WERI-Rb-1 (cell line): ENCODE measurements at regions not wholly inside any gene's neighbourhood (a gene's known extent, or its start where the extent isn't known, plus 50 kb on each side); places are given as distances from the start of the nearest gene placed in this dataset.
"Not testable (repeated sequence)": the region's sequence is repeated elsewhere in the genome, so short reads cannot be mapped to it uniquely, and the experiment has no call there.

Experiments used
- DNase-seq: peaks from one replicate; pipeline ENCODE4 v3.0.0-alpha.2; 2020
- H3K27ac ChIP-seq: fragments of 250-450 bp; sonication (Bioruptor Pico); 2 replicates; pipeline ENCODE4 v1.5.1; 2020; ENCODE audit warnings: mild to moderate bottlenecking, moderate library complexity
- H3K27me3 ChIP-seq: fragments of 250-450 bp; sonication (Bioruptor Pico); 2 replicates; pipeline ENCODE4 v1.5.1; 2021; ENCODE audit warnings: mild to moderate bottlenecking, low read depth, moderate library complexity; ENCODE audit not compliant: insufficient read depth, severe bottlenecking
- H3K36me3 ChIP-seq: fragments of 250-450 bp; sonication (Bioruptor Pico); 2 replicates; pipeline ENCODE4 v1.5.1; 2020; ENCODE audit warnings: mild to moderate bottlenecking, moderate library complexity
- H3K4me3 ChIP-seq: 2 replicates; pipeline ENCODE4 v1.5.1; 2011; ENCODE audit warnings: low read depth, mild to moderate bottlenecking, control low read depth, low read length
- H3K9me3 ChIP-seq: fragments of 250-450 bp; sonication (Bioruptor Pico); 2 replicates; pipeline ENCODE4 v1.5.1; 2021; ENCODE audit warnings: mild to moderate bottlenecking, moderate library complexity; ENCODE audit not compliant: severe bottlenecking
- TF ChIP-seq, protein P1 (sequence below): IDR thresholded peaks from 2 replicates; pipeline ENCODE4 v1.5.1; 2011; ENCODE audit warnings: low read depth, mild to moderate bottlenecking, control low read depth, inconsistent platforms, low read length

DNA sequence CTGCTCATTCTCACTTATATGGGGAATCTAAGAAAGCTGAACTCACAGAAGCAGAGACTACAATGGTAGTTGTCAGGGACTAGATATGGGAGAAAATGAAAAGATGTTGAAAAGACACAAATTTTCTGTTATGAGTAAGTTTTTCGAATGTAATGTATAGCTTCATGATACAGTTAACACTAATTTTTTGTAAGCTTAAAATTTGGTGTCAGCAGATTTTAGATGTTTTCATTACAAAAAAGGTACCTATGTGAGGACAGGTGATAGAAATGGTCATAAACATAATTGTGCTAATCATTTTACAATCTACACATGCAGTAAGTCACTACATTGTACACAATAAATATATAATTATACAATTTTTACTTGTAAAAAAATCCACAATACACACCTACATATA, 286.6 kb downstream of the ZNF33B start:
- Histone ChIP-seq H3K27ac (no peak overlapping the region), H3K9me3 (no peaks in the 10 kb centered on the region), H3K27me3 (no peaks in the 10 kb centered on the region), H3K36me3 (no peaks in the 10 kb centered on the region), H3K4me3 (no peak overlapping the region)
- TF ChIP-seq, protein P1, sequence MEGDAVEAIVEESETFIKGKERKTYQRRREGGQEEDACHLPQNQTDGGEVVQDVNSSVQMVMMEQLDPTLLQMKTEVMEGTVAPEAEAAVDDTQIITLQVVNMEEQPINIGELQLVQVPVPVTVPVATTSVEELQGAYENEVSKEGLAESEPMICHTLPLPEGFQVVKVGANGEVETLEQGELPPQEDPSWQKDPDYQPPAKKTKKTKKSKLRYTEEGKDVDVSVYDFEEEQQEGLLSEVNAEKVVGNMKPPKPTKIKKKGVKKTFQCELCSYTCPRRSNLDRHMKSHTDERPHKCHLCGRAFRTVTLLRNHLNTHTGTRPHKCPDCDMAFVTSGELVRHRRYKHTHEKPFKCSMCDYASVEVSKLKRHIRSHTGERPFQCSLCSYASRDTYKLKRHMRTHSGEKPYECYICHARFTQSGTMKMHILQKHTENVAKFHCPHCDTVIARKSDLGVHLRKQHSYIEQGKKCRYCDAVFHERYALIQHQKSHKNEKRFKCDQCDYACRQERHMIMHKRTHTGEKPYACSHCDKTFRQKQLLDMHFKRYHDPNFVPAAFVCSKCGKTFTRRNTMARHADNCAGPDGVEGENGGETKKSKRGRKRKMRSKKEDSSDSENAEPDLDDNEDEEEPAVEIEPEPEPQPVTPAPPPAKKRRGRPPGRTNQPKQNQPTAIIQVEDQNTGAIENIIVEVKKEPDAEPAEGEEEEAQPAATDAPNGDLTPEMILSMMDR: no peak
- DNase-seq: no peak

DNA sequence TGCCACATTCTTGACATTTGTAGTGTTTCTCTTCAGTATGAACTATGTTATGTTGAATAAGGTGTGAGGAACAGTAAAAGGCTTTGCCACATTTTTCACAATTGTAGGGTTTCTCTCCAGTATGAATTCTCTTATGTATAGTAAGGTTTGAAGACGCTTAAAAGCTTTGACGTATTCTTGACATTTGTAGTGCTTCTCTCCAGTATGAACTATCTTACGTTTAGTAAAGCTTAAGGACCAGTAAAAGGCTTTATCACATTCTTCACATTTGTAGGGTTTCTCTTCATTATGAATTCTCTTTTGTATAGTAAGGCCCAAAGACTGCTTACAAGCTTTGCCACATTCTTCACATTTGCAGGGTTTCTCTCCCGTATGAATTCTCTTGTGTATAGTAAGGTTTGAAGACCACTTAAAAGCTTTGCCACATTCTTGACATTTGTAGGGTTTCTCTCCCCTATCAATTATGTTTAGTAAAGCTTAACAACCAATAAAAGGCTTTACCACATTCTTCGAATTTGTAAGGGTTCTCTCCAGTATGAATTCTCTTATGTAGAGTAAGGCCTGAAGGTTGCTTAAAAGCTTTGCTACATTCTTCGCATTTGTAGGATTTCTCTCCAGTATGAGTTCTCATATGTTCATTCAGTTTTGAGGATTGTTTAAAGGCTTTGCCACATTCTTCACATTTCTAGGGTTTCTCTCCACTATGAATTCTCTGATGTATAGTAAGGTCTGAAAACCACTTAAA, 301.6 kb downstream of the ZNF33B start:
- H3K4me3 ChIP-seq, H3K36me3 ChIP-seq, H3K27me3 ChIP-seq, H3K27ac ChIP-seq, H3K9me3 ChIP-seq, DNase-seq: not testable (repeated sequence)

DNA sequence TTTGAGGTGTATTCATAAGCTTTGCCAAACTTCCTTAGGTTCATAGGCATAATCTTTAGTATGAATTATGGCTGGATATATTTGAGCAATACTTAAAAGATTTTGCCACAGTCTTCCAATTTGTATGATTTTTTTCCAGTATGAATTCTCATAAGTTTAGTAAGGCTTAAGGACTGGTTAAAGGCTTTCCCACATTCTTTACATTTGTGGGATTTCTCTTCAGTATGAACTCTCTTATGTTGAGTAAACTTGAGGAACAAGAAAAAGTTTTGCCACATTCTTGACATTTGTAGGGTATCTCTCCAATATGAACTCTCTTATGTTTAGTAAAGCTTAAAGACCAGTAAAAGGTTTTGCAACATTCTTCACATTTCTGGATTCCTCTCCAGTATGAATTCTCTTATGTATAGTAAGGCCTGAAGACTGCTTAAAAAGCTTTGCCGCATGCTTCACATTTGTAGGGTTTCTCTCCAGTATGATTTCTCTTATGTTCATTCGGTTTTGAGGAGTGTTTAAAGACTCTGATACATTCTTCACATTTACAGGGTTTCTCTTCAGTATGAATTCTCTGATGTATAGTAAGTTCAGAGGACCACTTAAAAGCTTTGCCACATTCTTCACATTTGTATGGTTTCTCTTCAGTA, 302.6 kb downstream of the ZNF33B start:
- not testable (repeated sequence) for H3K36me3 ChIP-seq, H3K4me3 ChIP-seq, H3K27me3 ChIP-seq, H3K27ac ChIP-seq, DNase-seq, H3K9me3 ChIP-seq

DNA sequence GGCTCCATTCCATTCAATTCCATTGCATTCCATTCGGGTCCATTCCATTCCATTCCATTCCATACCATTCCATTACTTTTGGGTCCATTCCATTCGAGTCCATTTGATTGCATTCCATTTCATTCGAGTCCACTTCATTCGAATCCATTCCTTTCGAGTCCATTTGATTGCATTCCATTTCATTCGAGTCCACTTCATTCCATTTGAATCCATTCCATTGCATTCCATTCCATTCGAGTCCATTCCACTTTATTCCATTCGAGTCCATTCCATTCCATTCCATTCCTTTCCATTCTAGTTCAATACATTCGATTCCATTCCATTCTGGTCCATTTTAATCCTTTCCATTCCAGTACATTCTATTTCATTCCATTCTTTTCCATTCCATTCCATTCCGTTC, 334.0 kb downstream of the ZNF33B start:
- H3K4me3 ChIP-seq: no peak overlapping the region
- no peak for DNase-seq
- TF ChIP-seq, protein P1: no peak
- no peaks in the 10 kb centered on the region for H3K36me3 ChIP-seq
- H3K27ac ChIP-seq: no peak overlapping the region
- no peaks in the 10 kb centered on the region for H3K27me3 ChIP-seq
- H3K9me3 ChIP-seq: peaks cover 36% of the 10 kb centered on the region

DNA sequence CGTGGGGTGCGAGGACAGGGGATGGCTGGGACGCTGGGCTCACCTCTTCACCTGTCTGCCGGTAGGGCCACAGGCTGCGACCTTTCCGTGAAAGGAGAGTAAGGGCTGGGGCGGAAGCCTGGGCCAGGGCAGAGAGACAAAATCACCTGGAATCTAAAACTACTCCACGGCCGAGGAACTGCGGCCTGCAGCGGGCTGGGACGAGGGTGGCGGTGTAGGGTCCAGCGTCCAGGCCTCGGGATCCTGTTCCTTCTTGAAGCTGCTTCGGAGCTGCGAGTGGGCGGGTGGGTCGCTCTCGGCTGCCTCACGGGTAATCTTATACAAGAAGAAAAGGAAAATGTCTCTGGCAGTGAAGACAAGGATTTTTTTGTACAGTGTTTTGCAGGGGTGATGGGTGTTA, 356.5 kb downstream of the ZNF33B start:
- DNase-seq, H3K36me3 ChIP-seq, H3K9me3 ChIP-seq, H3K27me3 ChIP-seq, H3K4me3 ChIP-seq, H3K27ac ChIP-seq: not testable (repeated sequence)

DNA sequence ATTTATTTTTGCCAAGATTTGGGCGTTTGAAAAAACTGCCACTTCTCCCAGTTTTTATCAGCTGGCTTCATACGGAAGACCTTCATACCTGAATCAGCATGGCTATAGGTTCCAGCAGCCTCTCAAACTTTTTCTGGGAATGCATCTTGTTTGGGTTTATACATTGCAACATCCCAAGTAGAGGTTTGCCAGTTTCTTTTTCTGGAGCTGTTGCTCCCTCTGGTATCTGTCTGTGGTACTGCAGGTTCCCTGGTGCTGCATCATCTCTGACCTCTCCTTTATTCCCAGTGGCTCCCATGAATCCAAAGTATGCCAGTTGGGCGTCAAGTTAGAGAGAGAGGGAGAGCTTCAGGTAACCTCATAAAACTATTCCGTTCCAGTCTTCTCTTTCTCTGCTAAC, 368.6 kb downstream of the ZNF33B start:
- not testable (repeated sequence) for H3K4me3 ChIP-seq, H3K9me3 ChIP-seq, H3K27me3 ChIP-seq, H3K36me3 ChIP-seq, H3K27ac ChIP-seq, DNase-seq

DNA sequence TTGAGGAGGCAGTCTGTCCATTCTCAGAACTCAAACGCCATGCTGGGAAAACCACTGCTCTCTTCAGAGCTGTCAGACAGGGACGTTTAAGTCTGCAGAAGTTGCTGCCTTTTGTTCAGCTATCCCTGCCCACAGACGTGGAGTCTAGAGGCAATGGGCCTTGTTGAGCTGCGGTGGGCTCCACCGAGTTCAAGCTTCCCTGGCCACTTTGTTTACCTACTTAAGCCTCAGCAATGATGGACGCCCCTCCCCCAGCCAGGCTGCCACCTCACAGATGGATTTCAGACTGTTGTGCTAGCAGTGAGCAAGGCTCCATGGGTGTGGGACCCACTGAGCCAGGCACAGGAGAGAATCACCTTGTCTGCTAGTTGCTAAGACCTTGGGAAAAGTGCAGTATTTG, 375.1 kb downstream of the ZNF33B start:
- not testable (repeated sequence) for H3K9me3 ChIP-seq, DNase-seq, H3K36me3 ChIP-seq, H3K27ac ChIP-seq, H3K4me3 ChIP-seq, H3K27me3 ChIP-seq

DNA sequence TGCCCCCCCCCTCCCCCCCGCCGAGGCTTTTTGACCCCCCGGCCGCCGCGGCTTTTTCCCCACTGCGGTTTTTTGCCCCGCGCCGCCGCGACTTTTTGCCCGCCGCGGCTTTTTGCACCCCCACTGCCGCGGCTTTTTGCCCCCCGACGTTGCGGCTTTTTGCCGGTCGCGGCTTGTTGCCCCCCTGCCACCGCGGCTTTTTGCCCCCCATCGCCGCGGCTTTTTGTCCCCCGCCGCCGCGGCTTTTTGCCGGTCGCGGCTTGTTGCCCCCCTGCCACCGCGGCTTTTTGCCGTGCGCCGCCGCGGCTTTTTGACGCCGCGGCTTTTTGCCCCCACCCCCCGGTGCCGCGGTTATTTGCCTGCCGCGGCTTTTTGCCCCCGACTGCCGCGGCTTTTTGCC, 395.4 kb downstream of the ZNF33B start:
- not testable (repeated sequence) for H3K27me3 ChIP-seq, H3K4me3 ChIP-seq, H3K27ac ChIP-seq, H3K36me3 ChIP-seq, DNase-seq, H3K9me3 ChIP-seq
